Activated CD8-positive, alpha-beta memory T cell treated with anti-CD3 and anti-CD28 coated beads for 36 hours (primary cell): ENCODE measurements at regions not wholly inside any gene's neighbourhood (a gene's known extent, or its start where the extent isn't known, plus 50 kb on each side); places are given as distances from the start of the nearest gene placed in this dataset.

Experiments used
- CTCF ChIA-PET: fragments of 350-600 bp; sonication (Branson Sonifier 250); formaldehyde crosslinking; loops from one replicate; lab custom pipeline; 2021; ENCODE audit warnings: antibody characterized with exemption; lab: Charles Lee
- POLR2A ChIA-PET: fragments of 350-600 bp; sonication (Branson Sonifier 250); formaldehyde crosslinking; loops from one replicate; lab custom pipeline; 2021; ENCODE audit warnings: antibody characterized with exemption; lab: Charles Lee

DNA sequence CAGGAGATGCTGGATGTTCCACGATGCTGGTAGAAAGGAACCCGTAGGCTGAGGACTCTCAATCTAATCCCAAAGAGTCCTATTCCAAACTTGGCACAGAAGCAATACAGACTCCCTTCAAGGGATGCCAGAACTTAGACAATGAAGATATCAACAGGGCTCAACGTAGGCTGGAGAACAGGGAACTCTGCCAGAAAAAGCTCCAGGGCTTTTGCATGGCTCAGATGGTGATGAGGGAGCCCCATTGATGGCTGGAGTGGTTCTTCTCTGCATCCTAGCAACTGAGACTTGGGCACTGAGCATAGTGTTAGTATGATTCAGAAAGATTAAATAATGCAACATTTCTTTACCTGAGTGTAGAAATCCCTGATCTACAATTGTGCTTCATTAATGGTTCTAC, 117.2 kb upstream of the NCK2 start:
- ChIA-PET POLR2A (no interaction called here), CTCF (no interaction called here)

DNA sequence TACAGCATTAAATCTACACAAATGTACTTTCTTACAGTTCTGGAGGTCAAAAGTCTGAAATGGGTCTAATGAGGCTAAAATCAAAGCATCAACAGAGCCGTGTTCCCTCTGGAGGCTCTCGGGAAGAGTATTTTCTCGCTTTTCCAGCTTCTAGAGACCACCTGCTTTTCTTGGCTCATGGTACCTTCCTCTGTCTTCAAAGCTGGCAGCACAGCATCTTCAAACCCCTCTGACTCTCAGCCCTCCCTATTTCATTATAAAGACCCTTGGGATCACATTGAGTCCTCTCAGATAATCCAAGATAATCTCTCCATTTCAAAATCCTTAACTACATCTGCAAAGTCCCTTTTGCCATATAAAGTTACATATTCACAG, 117.8 kb upstream of the NCK2 start:
- CTCF ChIA-PET: no interaction called here
- POLR2A ChIA-PET: no interaction called here

DNA sequence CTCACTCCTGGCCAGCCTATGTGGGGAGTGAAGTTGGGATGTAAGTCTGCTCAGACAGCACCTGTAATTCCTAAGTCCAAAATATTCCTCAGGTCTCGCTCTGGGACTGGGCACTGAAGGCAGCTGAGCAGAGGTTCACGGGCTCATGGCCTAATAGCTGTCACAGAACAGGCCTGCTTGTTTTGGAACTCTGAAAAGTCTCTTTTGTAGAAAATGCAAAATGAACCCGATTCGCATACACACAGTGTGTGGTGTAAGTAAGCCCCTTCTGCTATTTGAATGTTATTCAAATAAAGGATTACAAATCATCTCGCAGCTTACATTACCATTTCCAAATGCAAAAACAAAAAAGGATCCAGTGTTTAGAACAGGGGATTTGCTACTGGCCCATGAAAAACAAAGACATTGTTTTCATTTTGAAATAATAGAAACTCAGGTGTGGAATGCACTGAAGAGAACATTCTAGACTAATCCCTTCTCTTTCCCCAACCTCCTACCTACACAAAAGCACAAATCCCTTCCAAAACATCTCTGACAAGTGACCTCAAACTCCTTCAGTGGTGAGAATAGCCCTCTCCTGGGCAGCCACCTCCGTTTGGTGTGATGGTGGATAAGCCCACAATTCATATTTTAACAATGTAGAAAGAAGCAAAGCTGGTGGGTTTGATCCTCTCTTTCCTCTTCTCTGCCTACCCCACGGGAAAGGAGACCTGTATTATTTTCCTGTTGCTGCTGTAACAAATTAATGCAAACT, 118.3 kb upstream of the NCK2 start:
- ChIA-PET CTCF (no interaction called here), POLR2A (no interaction called here)

DNA sequence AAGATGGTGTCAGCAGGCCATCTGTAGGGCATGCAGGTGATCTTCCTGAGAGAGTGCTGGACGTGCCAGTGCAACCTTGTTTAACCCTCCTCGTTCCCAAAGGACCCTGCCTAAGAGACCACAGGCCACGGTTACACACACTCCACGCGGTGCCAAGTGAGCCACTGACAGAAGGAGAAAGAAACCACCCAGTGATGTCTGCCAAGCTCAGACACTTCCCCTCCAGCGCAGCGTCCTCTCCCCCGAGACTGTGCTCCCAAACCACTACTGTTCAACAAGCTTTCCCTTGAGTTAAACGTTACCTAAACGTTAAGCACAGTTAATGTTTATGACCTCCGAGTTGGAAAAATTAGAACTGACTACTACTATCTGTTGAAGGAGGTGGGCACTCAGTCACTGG, 119.1 kb upstream of the NCK2 start:
- POLR2A ChIA-PET: no interaction called here
- CTCF ChIA-PET: no interaction called here

DNA sequence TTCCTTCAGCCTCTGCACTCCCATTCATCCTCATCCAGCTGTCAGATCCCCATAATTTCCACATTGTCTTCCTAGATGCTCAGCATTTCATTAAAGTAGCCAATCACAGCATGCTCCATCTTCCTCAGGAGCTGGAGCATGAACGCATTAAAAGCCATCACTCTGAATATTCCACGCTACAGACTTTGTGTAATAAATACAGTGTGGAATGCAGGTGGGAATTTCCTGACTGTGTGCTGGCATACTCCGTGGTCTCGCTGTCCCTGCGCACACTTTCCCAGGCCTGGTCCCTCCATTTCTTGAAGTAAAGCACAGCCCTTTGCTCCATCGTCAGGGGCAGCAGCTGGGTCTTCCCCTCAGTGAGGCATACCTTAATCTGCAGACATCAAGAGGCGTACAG, 123.7 kb upstream of the NCK2 start:
- ChIA-PET POLR2A (no interaction called here), CTCF (no interaction called here)

DNA sequence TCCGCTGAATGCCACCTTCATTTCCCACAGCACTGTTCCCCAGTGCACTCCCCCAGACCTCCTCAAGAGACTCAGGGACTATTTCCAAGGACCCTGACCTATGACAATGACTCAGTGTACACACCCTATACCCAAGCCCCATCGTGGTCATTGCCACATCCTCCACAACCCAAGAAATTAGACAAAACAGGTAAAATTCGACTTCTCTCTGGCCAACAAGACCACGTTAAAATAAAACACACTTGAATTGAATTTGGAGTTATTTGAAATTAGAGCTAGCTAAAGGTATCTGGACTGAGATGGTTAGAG, 126.4 kb upstream of the NCK2 start:
- POLR2A ChIA-PET: no interaction called here

DNA sequence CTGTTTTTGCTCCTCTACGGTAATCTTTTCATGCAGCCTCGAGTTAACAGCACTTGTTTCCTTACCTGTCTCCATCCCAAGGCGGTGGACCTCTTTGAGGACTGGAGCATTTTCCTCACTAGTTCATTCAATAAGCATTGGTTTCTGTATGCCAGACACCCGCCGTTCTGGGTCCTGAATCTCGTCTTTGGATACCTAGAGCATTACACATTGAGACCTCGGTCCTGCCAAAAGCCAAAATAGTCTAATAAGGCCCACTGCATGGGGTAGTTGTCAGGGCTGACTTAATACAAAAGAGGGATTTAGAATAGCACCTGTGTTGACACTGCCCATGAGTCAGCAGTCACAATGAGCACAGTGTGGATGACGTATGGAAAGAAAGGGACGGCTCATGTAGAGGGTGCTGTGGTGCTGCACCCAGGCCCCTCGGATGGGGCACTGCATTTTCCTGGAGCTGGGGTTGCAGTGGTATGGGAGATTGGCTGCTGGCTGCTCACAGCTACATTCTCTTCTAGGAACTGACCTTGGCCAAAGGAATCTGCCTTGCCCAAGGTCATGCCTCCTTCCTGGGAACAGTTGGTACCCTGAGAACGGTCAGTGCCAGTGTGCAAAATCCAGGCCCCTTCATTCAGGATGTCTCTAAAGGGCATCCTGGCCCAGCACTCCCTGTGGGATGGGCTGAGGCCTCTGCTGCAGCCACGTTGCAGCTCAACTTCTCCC, 126.9 kb upstream of the NCK2 start:
- CTCF ChIA-PET: no interaction called here
- POLR2A ChIA-PET: no interaction called here

More for the DNA sequence above, 126.4 kb upstream of the NCK2 start:
- CTCF ChIA-PET: no interaction called here

DNA sequence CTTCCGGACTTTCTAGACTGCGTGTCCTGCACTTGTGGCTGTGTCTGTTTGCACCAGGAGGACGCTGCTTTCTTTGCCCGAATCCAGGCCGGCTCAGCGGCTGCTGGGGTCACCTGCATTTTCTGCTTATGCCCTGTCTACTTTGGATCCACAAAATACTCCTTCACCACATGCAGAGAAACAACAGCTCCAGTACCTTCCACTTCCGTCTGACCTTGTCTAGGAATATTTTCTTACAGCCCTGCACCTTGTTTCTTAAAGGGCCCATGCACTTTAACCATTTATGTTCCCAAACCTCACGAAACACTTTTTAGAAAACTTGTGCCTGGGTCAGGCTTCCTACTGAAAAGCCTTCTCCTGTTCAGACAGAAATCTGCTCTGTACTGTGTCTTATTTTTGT, 129.4 kb upstream of the NCK2 start:
- ChIA-PET CTCF (no interaction called here), POLR2A (no interaction called here)

DNA sequence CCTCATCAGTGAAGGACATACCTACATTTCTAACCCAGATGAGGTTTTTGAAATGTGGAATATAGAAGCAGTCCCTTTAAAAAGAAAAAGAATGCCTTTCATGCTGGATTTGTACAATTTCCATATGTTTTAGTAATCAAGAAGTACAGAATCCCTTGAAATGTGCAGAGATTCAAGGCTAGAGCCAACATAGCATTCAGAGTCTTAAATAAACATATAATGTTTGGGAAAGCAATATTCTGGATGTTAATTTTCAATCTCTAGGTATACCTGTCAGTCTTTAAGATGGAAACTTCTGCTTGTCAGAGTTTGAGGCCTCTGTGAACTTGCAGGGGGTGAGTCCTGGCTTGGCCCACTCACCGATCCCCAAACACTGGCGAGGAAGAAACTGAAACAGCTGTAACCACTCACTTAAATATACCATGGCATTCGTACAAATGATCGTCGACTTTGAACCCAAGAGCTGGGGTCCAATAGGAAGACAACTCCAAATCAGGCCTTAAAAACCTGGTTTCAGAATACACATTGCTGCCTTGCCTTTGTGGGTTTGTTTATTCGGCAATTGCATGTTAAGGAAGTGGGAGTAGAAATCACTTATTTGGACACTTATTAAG, 132.8 kb upstream of the NCK2 start:
- POLR2A ChIA-PET: no interaction called here
- CTCF ChIA-PET: no interaction called here

DNA sequence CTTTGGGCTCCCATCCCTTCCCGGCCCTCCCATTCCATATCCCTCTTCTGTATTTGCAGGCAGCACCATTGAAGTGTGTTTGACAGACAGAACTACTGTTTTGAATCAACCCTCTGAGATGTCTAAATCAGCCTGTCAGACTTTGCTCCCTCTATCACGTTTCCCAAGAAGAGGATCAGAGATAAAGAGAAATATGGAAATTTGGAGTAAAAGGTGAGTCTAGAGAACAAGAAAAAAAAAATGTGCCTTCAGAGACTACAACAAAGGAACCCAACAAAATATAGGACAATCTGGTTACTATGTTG, 133.4 kb upstream of the NCK2 start:
- ChIA-PET POLR2A (no interaction called here), CTCF (no interaction called here)

DNA sequence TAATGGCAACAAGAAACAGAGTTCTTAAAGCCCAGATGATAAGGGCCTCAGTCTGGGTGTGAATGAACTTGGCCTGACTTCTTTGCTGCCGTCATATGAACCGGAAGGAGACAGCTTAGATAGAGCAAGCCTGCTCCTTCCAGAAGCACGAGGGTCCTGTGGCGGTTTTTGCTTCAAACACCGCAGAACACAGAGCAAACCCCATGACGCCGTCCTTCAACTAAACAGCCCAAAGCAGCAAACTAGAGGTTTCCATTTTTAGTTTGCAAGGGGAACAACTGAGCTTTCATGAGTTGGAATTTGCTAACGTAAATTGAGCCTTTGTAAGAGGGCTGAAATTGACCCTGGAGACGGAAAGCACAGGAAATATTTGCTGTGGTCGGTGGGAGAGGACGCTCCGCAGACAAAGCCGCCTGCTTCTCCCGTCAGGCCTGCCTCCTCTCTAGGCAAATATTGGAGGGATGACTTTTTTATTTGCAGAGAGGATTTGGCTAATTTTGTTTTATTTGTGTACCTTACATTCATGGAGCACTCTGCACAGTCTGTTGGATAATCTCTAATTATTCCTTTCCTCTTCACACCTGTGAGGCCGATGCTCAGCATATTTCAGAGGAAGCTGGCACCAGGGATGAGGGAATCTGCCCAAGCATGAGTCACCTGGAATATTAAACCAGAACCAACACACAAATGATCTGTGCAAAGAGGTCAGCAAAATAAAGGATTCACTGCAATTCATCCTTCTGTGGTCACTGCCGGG, 134.0 kb upstream of the NCK2 start:
- CTCF ChIA-PET: no interaction called here
- POLR2A ChIA-PET: no interaction called here

DNA sequence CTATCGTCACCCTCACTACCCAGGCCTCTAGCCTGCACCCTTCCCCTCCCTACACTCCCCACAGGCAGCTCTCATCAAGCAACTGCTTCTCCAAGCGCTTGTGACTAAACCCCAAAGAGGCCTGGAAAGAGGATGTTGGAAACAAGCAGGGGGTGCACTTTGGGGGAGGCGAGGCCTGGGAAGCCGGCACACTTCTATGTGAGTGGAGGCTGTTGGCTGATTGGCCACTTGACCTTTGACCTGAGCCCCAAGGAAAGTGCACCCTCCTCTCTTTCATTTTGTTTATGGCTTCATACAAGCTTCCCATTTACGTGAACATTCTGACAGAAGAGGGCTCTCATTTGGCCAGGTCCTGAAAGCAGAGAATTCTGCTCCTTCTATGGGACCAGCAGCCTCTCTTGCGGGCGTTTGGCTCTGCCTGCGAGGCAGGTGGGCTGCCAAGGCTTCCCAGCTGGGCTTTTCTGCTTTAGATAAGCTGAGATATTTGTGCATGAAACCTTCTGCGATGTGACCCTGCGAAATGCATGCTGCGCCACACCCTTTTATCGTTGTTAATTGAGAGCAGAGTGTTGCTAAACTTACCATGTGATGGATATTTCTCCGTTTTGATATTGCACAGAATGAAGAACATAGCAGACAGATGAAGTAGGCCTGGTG, 134.8 kb upstream of the NCK2 start:
- POLR2A ChIA-PET: no interaction called here

DNA sequence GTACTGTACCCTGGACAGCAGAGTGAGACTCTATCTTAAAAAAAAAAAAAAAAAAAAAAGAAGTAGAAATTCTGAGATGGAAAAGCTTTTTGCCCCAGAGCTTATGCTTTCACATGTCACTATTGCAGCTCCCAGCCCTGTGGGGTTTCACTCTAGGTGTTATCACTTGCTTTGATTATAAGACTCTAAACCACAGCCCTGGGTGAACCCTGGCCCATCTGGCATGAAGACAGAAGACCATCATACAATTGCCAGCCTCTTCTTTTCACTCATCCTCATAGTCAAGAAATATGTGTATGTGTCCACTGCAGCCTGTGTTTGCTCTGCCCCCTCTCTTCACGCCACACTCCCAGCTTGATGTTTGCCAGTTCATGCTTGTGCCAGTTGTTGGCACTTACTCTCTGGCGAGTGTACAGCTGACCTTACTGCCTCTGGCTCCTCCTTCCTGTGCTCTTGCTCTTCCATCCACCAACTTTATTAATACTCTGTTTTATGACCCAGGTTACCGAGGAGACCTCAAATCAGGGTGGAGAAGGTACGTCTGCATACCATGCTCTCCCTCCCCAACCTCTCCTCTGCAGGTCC, 136.7 kb upstream of the NCK2 start:
- ChIA-PET POLR2A (no interaction called here), CTCF (no interaction called here)

More for the DNA sequence above, 134.8 kb upstream of the NCK2 start:
- CTCF ChIA-PET: no interaction called here

DNA sequence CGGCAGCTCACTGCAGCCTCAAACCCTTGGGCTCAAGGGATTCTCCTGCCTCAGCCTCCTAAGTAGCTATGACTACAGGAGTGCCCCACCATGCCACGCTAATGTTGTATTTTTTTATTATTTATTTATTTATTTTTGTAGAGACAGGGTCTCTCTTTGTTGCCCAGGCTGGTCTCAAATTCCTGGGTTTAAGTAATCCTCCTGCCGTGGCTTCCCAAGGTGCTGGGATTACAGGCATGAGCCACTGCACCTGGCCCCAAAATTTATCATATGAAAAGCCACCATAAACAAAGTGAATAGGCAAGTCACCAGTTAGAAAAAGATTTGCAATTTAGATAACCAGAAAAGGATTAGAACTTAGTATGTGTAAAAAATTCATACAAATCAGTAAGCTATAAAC, 138.6 kb upstream of the NCK2 start:
- ChIA-PET POLR2A (no interaction called here), CTCF (no interaction called here)

DNA sequence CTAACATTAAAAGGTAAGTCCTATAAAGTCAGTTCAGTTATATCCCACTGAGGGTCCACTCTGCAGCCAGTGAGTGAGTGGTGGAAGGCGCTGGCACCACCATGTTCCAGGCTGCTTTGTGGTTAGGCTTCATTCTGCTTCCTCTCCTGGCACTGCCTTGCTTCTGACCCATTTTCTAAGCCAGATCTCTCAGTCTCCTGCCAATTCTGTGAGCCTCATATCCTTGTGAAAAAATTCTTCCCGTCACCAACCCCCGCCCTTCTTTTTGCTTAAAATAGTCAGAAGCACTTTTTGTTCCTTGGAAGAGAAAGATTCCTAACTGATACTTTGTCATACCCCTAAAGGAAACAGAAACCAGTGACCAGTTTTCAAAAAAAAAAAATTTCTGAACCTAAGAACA, 139.8 kb upstream of the NCK2 start:
- ChIA-PET POLR2A (no interaction called here), CTCF (no interaction called here)

DNA sequence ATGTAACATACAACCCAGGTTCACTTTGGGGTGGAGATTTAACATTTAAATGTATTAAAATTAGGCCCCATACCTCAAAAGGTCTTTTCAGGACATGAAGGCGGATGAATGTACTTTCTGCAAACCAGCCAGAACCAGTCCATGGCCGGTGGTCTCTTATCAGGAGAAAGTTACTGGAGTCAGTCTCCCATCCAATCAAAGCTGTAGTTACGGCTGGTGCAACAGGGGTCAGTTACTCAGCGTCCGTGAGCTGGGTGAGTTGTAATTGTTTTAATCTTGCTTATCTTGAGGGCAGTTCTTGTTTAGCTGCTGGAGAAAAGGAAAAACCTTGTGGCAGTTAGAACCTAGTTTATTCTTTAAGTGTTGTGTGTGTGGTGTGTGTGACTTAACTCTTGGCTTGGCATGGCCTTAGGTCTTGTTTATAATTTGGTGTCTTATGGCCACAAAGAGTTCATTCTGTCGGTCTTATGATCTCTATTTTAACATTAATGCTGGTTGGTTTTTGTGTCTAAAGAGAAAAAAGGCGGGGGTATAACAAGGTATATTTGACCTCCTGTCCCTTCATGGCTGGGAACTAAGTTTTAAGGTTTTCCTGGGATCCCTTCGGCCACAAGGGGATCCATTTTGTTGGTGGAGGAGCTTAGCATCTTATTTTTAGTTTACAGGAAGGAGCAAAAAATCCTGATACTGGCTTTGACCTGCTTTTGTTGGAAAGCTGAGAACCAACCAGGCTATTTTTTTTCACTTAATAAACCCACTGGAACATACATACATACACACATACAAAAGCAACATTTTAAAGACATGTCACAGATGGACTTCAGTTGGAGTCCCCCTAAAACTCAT, 143.5 kb upstream of the NCK2 start:
- ChIA-PET CTCF (no interaction called here), POLR2A (no interaction called here)

DNA sequence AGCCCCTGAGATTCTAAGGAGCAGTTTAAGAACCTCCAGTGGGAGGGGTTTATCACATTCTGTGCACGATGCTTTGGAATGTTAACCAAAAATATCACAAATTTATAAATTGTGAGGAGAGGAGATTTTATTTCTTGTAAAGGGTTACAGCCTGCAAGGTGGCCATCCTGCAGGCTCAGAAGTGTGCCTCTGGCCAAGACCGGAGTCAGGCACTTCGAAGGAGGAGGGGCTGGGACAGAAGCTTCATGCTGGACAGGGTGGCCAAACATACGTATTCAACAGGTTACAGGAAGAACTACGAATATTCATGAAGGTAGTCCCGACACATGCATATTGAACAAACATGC, 144.1 kb upstream of the NCK2 start:
- ChIA-PET POLR2A (no interaction called here), CTCF (no interaction called here)

DNA sequence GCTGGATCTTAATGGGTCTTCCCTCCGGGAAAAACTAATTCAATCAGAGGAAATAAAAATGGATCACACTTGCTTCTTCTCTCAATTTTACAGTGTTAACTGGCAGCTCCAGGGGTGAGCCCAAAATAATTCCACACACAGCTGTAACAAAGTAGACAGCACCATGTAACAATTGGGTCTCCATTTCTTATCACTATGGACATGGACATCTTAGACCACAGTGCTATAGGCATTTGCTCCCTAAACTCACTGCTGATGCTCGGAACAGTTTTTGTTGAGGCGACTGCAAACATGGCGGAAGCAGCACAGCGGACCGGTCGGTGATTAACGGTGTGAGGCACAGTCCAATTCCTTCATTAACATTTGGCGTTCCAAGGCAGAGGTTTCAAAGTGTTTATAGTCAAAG, 144.7 kb upstream of the NCK2 start:
- ChIA-PET CTCF (no interaction called here), POLR2A (no interaction called here)
